Testis (tissue), 2 donors: ENCODE measurements at regions not wholly inside any gene's neighbourhood (a gene's known extent, or its start where the extent isn't known, plus 50 kb on each side); places are given as distances from the start of the nearest gene placed in this dataset.

Experiments used
- POLR2A ChIP-seq: fragments of 450-650 bp; IDR thresholded peaks from one replicate; pipeline ENCODE4 v1.6.1; 2017; ENCODE audit warnings: antibody characterized with exemption, mild to moderate bottlenecking, moderate library complexity
- TF ChIP-seq, protein P1 (sequence below), 3 experiments: fragments of 450-650 bp in 2 of 3; fragments of 200-600 bp in 1 of 3; sonication (generic) in 1 of 3; IDR thresholded peaks; one replicate each; pipeline ENCODE4 v1.5.1; 2016 to 2019; ENCODE audit warnings: antibody characterized with exemption in 3 of 3, mild to moderate bottlenecking in 2 of 3, moderate library complexity in 1 of 3

DNA sequence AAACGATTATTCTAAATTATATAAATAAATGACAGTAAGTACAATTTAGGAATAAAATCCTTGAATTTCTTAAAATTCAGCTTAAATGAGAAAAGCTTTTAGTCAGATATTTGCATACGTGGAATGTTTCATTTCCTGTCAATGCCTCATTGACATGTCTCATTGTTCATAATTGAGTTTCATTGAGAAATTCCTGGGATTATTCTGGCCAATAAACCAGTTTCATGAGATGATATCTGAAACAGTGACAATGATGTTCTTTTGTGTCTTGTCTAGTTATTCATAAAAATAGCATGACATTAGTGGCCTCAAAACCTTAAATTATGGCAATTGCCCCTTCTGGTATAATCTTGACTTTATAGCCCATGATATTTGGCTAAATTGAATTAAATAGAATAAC, 95.8 kb downstream of the DKK1 start:
- TF ChIP-seq POLR2A: no peak
- TF ChIP-seq, protein P1, sequence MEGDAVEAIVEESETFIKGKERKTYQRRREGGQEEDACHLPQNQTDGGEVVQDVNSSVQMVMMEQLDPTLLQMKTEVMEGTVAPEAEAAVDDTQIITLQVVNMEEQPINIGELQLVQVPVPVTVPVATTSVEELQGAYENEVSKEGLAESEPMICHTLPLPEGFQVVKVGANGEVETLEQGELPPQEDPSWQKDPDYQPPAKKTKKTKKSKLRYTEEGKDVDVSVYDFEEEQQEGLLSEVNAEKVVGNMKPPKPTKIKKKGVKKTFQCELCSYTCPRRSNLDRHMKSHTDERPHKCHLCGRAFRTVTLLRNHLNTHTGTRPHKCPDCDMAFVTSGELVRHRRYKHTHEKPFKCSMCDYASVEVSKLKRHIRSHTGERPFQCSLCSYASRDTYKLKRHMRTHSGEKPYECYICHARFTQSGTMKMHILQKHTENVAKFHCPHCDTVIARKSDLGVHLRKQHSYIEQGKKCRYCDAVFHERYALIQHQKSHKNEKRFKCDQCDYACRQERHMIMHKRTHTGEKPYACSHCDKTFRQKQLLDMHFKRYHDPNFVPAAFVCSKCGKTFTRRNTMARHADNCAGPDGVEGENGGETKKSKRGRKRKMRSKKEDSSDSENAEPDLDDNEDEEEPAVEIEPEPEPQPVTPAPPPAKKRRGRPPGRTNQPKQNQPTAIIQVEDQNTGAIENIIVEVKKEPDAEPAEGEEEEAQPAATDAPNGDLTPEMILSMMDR (IDR thresholded peaks at IDR 0.05): no peak
